GM12878 (cell line): ENCODE measurements at regions not wholly inside any gene's neighbourhood (a gene's known extent, or its start where the extent isn't known, plus 50 kb on each side); places are given as distances from the start of the nearest gene placed in this dataset.

ENCODE experiments used
- ATAC-seq: fragments of 200-7000 bp; cut with Tn5 transposase; 3 replicates; pipeline ENCODE4 v1.9.1; 2020; ENCODE audit warnings: mild to moderate bottlenecking, moderate library complexity
- BruUV-seq: library from RNA; stranded (reverse); fragments of 400-500 nt; replicated peaks from 2 replicates; lab custom pipeline; 2021; lab: Mats Ljungman, UMichigan
- CTCF ChIA-PET: fragments of 300-600 bp; sonication (Branson Sonifier 250); formaldehyde crosslinking; extraction: SDS; loops from one replicate; lab custom pipeline; 2021; ENCODE audit warnings: inconsistent platforms; lab: Yijun Ruan, JAX
- POLR2A ChIA-PET: fragments of 350-600 bp; formaldehyde crosslinking; extraction: SDS; loops from one replicate; lab custom pipeline; 2021; ENCODE audit warnings: inconsistent platforms; lab: Charles Lee
- RAD21 ChIA-PET: fragments of 300-600 bp; sonication (Branson Sonifier 250); formaldehyde crosslinking; loops from one replicate; lab custom pipeline; 2023; ENCODE audit warnings: antibody characterized with exemption; ENCODE audit not compliant: unreplicated experiment; lab: Charles Lee
- SMC1A ChIA-PET: fragments of 300-600 bp; sonication (Branson Sonifier 250); formaldehyde crosslinking; loops from one replicate; lab custom pipeline; 2023; ENCODE audit not compliant: unreplicated experiment, uncharacterized antibody; lab: Charles Lee
- DNase-seq: peaks from one replicate; pipeline ENCODE4 v3.0.0-alpha.2; 2011; ENCODE audit warnings: low read depth, low spot score
- FAIRE-seq: peaks from 3 replicates; lab custom pipeline; 2011; peaks lifted over from hg19 to GRCh38; lab: Jason Lieb, UNC
- H2AFZ ChIP-seq: 2 replicates; pipeline ENCODE4 v1.6.0; 2011; ENCODE audit warnings: low read depth, low read length, control low read depth; ENCODE audit not compliant: control insufficient read depth
- H3K27ac ChIP-seq: 2 replicates; pipeline ENCODE4 v1.5.1; 2011; ENCODE audit warnings: control low read depth; ENCODE audit not compliant: control insufficient read depth, insufficient read depth
- H3K27me3 ChIP-seq, 2 experiments: replicated peaks in 1 of 2; 2 replicates each; pipeline versions ENCODE4 v1.6.0 to v1.6.1; 2011; ENCODE audit warnings: low read length in 1 of 2; ENCODE audit not compliant: control insufficient read depth in 2 of 2, insufficient read depth in 2 of 2
- H3K36me3 ChIP-seq, 2 experiments: 2 replicates each; pipeline ENCODE4 v1.5.1; 2011; ENCODE audit warnings: low read length in 1 of 2; ENCODE audit not compliant: control insufficient read depth in 2 of 2, insufficient read depth in 2 of 2
- H3K4me1 ChIP-seq: 2 replicates; pipeline ENCODE4 v1.6.1; 2011; ENCODE audit warnings: mild to moderate bottlenecking, low read length, moderate library complexity, mixed read lengths; ENCODE audit not compliant: control insufficient read depth, insufficient read depth
- H3K4me2 ChIP-seq: 2 replicates; pipeline ENCODE4 v1.6.0; 2011; ENCODE audit warnings: control low read depth; ENCODE audit not compliant: control insufficient read depth, insufficient read depth
- H3K4me3 ChIP-seq: fragments of 200-600 bp; sonication (generic); 2 replicates; pipeline ENCODE4 v1.5.1; 2016
- H3K79me2 ChIP-seq: 2 replicates; pipeline ENCODE4 v1.6.0; 2011; ENCODE audit warnings: low read length; ENCODE audit not compliant: control insufficient read depth, insufficient read depth
- H3K9ac ChIP-seq: 2 replicates; pipeline ENCODE4 v1.8.0; 2011; ENCODE audit warnings: low read length, control low read depth, mixed read lengths; ENCODE audit not compliant: control insufficient read depth, insufficient read depth
- H3K9me3 ChIP-seq: replicated peaks from 3 replicates; pipeline ENCODE4 v1.5.1; 2011; ENCODE audit warnings: mild to moderate bottlenecking, low read length; ENCODE audit not compliant: control insufficient read depth, insufficient read depth
- H4K20me1 ChIP-seq: 2 replicates; pipeline ENCODE4 v1.6.0; 2011; ENCODE audit not compliant: control insufficient read depth, insufficient read depth
- BMI1 ChIP-seq: fragments of 450-650 bp; IDR thresholded peaks from 2 replicates; pipeline ENCODE4 v1.6.1; 2016; ENCODE audit warnings: mild to moderate bottlenecking, moderate library complexity, borderline replicate concordance
- HDAC2 ChIP-seq: fragments of 200-600 bp; sonication (generic); IDR thresholded peaks from 2 replicates; pipeline ENCODE4 v1.6.1; 2017
- KDM1A ChIP-seq: fragments of 200-600 bp; sonication (generic); IDR thresholded peaks from 2 replicates; pipeline ENCODE4 v1.6.1; 2016; ENCODE audit warnings: borderline replicate concordance
- POU2F2 ChIP-seq: IDR thresholded peaks from 3 replicates; pipeline ENCODE4 v1.6.1; 2011; ENCODE audit warnings: low read depth, mild to moderate bottlenecking, low read length, borderline replicate concordance
- RBBP5 ChIP-seq: fragments of 200-600 bp; sonication (generic); conservative IDR thresholded peaks from 2 replicates; pipeline ENCODE4 v1.6.1; 2016
- SUPT20H ChIP-seq: IDR thresholded peaks from 2 replicates; pipeline ENCODE4 v1.6.1; 2011; ENCODE audit warnings: low read depth, mild to moderate bottlenecking, low read length, moderate library complexity, borderline replicate concordance; ENCODE audit not compliant: control insufficient read depth
- TAF1 ChIP-seq: IDR thresholded peaks from 2 replicates; pipeline ENCODE4 v1.6.1; 2011; ENCODE audit warnings: mild to moderate bottlenecking, low read depth, low read length, borderline replicate concordance
- TCF3 ChIP-seq: IDR thresholded peaks from 2 replicates; pipeline ENCODE4 v1.6.1; 2012; ENCODE audit warnings: low read depth, mild to moderate bottlenecking, low read length, borderline replicate concordance; ENCODE audit not compliant: insufficient read depth
- ZZZ3 ChIP-seq: IDR thresholded peaks from 2 replicates; pipeline ENCODE4 v1.6.1; 2011; ENCODE audit warnings: low read depth; ENCODE audit not compliant: control insufficient read depth, insufficient read length
- WGBS: methylation state at CpG from one replicate; pipeline ENCODE4 v1.1.6; 2016; ENCODE audit warnings: low lambda C conversion rate; ENCODE audit not compliant: insufficient replicate concordance, insufficient coverage; ENCODE audit errors: missing lambda C conversion rate; 5-methylcytosine and 5-hydroxymethylcytosine counted together
- in situ Hi-C: fragments of 300-500 bp; cut with MboI; formaldehyde crosslinking; loops from 9 replicates; pipeline ENCODE4 v1.14.3; 2018; ENCODE audit warnings: mixed read lengths
- intact Hi-C: fragments of 100-400 bp; cut with micrococcal nuclease; formaldehyde crosslinking; loops from one replicate; pipeline ENCODE4 v1.14.2; 2022; ENCODE audit not compliant: unreplicated experiment
- TF ChIP-seq, protein P1 (sequence below): fragments of 450-650 bp; IDR thresholded peaks from 2 replicates; pipeline ENCODE4 v1.6.1; 2017; ENCODE audit warnings: mild to moderate bottlenecking
- TF ChIP-seq, protein P2 (sequence below): IDR thresholded peaks from 2 replicates; pipeline ENCODE4 v1.6.1; 2011; ENCODE audit warnings: borderline replicate concordance, low read depth, mild to moderate bottlenecking, moderate library complexity, low read length; ENCODE audit not compliant: insufficient read depth, poor library complexity, severe bottlenecking
- TF ChIP-seq, protein P3 (sequence below): fragments of 450-650 bp; IDR thresholded peaks from 2 replicates; pipeline ENCODE4 v1.6.1; 2016; ENCODE audit warnings: mild to moderate bottlenecking, moderate library complexity, borderline replicate concordance
- TF ChIP-seq, protein P4 (sequence below): fragments of 450-650 bp; formaldehyde crosslinking; IDR thresholded peaks from 2 replicates; pipeline ENCODE4 v1.5.0; 2022; ENCODE audit warnings: mild to moderate bottlenecking, missing genetic modification characterization

DNA sequence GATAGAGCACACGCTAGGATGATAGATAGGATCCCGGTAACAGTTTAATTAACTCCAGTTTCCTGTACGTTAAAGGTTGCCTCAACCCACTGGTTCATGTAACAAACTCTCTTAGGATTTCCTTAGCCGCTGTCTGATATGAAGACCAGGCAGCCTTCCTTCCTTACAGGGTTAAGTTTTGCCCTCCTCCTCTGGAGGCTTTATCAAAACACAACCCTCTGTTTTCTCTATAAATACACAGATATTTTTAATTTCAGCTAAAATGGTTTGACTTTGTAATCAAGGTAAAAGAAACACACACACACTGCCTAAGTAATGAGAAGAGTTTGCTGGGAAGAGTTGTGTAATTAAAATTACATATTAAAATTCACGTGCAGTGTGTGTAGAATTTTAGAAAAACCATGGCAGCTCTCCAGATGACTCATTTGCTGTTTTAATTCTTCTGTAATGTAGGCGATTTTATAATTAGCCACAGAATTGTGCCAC, 369.8 kb downstream of the CSNK1G3 start:
- POLR2A ChIA-PET, result no interaction called here
- Histone ChIP-seq H2AFZ (no peak overlapping the region), H3K27me3 (no peaks in the 10 kb centered on the region; a peak in 1 of 4 replicates), H3K4me1 (no peaks in the 10 kb centered on the region), H3K27ac (no peak overlapping the region), H4K20me1 (no peaks in the 10 kb centered on the region), H3K36me3 (no peaks in the 10 kb centered on the region), H3K4me3 (no peak overlapping the region), H3K9ac (no peak overlapping the region), H3K4me2 (no peak overlapping the region), H3K9me3 (no peaks in the 10 kb centered on the region), H3K79me2 (no peaks in the 10 kb centered on the region)
- TF ChIP-seq KDM1A, result no peak
- TF ChIP-seq, protein P1, sequence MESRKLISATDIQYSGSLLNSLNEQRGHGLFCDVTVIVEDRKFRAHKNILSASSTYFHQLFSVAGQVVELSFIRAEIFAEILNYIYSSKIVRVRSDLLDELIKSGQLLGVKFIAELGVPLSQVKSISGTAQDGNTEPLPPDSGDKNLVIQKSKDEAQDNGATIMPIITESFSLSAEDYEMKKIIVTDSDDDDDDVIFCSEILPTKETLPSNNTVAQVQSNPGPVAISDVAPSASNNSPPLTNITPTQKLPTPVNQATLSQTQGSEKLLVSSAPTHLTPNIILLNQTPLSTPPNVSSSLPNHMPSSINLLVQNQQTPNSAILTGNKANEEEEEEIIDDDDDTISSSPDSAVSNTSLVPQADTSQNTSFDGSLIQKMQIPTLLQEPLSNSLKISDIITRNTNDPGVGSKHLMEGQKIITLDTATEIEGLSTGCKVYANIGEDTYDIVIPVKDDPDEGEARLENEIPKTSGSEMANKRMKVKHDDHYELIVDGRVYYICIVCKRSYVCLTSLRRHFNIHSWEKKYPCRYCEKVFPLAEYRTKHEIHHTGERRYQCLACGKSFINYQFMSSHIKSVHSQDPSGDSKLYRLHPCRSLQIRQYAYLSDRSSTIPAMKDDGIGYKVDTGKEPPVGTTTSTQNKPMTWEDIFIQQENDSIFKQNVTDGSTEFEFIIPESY, result no peak
- no peak for TF ChIP-seq SUPT20H
- TF ChIP-seq TCF3, result no peak
- TF ChIP-seq, protein P2, sequence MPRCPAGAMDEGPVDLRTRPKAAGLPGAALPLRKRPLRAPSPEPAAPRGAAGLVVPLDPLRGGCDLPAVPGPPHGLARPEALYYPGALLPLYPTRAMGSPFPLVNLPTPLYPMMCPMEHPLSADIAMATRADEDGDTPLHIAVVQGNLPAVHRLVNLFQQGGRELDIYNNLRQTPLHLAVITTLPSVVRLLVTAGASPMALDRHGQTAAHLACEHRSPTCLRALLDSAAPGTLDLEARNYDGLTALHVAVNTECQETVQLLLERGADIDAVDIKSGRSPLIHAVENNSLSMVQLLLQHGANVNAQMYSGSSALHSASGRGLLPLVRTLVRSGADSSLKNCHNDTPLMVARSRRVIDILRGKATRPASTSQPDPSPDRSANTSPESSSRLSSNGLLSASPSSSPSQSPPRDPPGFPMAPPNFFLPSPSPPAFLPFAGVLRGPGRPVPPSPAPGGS, result no peak
- TF ChIP-seq, protein P3, sequence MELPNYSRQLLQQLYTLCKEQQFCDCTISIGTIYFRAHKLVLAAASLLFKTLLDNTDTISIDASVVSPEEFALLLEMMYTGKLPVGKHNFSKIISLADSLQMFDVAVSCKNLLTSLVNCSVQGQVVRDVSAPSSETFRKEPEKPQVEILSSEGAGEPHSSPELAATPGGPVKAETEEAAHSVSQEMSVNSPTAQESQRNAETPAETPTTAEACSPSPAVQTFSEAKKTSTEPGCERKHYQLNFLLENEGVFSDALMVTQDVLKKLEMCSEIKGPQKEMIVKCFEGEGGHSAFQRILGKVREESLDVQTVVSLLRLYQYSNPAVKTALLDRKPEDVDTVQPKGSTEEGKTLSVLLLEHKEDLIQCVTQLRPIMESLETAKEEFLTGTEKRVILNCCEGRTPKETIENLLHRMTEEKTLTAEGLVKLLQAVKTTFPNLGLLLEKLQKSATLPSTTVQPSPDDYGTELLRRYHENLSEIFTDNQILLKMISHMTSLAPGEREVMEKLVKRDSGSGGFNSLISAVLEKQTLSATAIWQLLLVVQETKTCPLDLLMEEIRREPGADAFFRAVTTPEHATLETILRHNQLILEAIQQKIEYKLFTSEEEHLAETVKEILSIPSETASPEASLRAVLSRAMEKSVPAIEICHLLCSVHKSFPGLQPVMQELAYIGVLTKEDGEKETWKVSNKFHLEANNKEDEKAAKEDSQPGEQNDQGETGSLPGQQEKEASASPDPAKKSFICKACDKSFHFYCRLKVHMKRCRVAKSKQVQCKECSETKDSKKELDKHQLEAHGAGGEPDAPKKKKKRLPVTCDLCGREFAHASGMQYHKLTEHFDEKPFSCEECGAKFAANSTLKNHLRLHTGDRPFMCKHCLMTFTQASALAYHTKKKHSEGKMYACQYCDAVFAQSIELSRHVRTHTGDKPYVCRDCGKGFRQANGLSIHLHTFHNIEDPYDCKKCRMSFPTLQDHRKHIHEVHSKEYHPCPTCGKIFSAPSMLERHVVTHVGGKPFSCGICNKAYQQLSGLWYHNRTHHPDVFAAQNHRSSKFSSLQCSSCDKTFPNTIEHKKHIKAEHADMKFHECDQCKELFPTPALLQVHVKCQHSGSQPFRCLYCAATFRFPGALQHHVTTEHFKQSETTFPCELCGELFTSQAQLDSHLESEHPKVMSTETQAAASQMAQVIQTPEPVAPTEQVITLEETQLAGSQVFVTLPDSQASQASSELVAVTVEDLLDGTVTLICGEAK, result no peak
- TF ChIP-seq HDAC2, result no peak
- TF ChIP-seq ZZZ3, result no peak
- TF ChIP-seq RBBP5, result no peak
- no peak for TF ChIP-seq TAF1
- TF ChIP-seq, protein P4, sequence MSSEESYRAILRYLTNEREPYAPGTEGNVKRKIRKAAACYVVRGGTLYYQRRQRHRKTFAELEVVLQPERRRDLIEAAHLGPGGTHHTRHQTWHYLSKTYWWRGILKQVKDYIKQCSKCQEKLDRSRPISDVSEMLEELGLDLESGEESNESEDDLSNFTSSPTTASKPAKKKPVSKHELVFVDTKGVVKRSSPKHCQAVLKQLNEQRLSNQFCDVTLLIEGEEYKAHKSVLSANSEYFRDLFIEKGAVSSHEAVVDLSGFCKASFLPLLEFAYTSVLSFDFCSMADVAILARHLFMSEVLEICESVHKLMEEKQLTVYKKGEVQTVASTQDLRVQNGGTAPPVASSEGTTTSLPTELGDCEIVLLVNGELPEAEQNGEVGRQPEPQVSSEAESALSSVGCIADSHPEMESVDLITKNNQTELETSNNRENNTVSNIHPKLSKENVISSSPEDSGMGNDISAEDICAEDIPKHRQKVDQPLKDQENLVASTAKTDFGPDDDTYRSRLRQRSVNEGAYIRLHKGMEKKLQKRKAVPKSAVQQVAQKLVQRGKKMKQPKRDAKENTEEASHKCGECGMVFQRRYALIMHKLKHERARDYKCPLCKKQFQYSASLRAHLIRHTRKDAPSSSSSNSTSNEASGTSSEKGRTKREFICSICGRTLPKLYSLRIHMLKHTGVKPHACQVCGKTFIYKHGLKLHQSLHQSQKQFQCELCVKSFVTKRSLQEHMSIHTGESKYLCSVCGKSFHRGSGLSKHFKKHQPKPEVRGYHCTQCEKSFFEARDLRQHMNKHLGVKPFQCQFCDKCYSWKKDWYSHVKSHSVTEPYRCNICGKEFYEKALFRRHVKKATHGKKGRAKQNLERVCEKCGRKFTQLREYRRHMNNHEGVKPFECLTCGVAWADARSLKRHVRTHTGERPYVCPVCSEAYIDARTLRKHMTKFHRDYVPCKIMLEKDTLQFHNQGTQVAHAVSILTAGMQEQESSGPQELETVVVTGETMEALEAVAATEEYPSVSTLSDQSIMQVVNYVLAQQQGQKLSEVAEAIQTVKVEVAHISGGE (CRISPR knock-in tag), result no peak
- no peak for TF ChIP-seq BMI1
- no peak for TF ChIP-seq POU2F2
- intact Hi-C loops, result no loop called here
- SMC1A ChIA-PET, result no interaction called here
- in situ Hi-C loops, result no loop called here
- ATAC-seq (no peak), DNase-seq (no peak), FAIRE-seq (no peak)
- RAD21 ChIA-PET, result no interaction called here
- no TSS peak for BruUV-seq
- 31% methylated on average over 6 of the region's 6 CpGs for WGBS
- CTCF ChIA-PET, result no interaction called here
